ENCODE measurements at regions not wholly inside any gene's neighbourhood (a gene's known extent, or its start where the extent isn't known, plus 50 kb on each side); places are given as distances from the start of the nearest gene placed in this dataset.

DNA sequence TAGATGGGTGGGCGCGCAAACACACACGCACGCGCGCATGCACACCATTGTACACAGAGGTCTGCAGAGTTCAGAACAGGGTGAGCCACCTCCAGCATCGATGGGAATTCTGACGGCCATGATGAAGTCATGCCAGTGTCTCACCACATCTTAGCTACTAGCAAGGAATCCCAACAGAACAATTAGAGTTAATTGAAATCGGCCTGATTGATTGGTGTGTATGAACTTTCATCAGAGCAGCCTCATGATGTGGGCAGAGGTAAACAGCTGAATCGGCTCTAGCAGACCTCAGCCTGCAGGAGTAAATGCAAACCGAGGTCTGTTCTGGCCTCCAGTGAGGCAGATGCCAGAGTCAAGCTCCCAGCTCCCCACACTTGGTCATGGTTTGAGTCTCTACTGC is 200.6 kb downstream of the CBLN1 start:
- Mint-ChIP-seq H3K9me3 (ENCODE audit: low read depth) (peaks cover 9% of the 10 kb centered on the region), H3K36me3 (ENCODE audit: insufficient read depth) (no peaks in the 10 kb centered on the region), H3K4me3 (ENCODE audit: low read depth) (no peak overlapping the region), H3K27ac (no peak overlapping the region), H3K4me1 (ENCODE audit: low read depth) (no peaks in the 10 kb centered on the region), H3K27me3 (peaks cover 5% of the 10 kb centered on the region)
- no peak for DNase-seq (ENCODE audit: low spot score, unreplicated experiment)
- TF ChIP-seq, protein P1, sequence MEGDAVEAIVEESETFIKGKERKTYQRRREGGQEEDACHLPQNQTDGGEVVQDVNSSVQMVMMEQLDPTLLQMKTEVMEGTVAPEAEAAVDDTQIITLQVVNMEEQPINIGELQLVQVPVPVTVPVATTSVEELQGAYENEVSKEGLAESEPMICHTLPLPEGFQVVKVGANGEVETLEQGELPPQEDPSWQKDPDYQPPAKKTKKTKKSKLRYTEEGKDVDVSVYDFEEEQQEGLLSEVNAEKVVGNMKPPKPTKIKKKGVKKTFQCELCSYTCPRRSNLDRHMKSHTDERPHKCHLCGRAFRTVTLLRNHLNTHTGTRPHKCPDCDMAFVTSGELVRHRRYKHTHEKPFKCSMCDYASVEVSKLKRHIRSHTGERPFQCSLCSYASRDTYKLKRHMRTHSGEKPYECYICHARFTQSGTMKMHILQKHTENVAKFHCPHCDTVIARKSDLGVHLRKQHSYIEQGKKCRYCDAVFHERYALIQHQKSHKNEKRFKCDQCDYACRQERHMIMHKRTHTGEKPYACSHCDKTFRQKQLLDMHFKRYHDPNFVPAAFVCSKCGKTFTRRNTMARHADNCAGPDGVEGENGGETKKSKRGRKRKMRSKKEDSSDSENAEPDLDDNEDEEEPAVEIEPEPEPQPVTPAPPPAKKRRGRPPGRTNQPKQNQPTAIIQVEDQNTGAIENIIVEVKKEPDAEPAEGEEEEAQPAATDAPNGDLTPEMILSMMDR (IDR thresholded peaks at IDR 0.05; ENCODE audit: unreplicated experiment): no peak

DNA sequence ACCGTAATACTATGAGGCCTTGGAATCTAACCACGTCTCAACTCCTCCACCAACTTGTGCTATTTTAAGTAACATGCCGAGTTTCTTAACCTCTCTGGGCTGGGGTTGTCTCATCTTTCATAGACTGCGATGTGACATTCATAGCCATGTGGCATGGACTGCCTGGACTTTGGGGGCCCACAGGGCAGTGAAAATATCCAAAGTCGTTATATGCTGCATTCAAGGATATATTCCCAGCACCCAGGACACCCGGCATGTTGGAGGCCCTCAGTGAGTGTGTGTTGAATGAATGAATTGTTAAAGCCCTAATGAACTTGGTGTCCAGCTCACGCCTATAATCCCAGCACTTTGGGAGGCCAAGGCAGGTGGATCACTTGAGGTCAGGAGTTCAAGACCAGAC is 203.1 kb downstream of the CBLN1 start:
- Mint-ChIP-seq H3K36me3 (ENCODE audit: insufficient read depth) (no peaks in the 10 kb centered on the region), H3K27me3 (peaks cover 5% of the 10 kb centered on the region), H3K4me3 (ENCODE audit: low read depth) (no peak overlapping the region), H3K4me1 (ENCODE audit: low read depth) (no peaks in the 10 kb centered on the region), H3K9me3 (ENCODE audit: low read depth) (no peaks in the 10 kb centered on the region), H3K27ac (no peak overlapping the region)
- TF ChIP-seq, protein P1 (IDR thresholded peaks at IDR 0.05; ENCODE audit: unreplicated experiment): no peak
- DNase-seq (ENCODE audit: low spot score, unreplicated experiment): no peak

DNA sequence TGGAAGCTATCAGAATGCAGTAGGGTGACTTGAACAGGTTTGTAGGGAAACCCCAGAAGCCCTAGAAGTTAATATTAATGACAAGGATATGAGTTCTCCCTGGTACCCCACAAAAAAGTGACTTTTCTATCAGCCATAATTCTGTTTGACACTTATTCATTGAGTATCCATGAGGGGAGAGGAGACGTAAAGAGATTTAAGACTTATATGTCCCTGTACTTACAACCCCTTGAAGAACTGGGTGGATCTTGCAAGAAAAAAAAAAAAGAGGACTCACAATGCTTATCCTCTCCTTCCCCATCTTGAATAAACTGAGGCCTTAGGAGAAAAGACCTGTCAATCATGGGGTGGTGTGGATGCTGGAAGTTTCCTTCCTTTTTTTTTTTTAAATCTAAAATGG is 203.5 kb downstream of the CBLN1 start:
- no peak overlapping the region for H3K4me3 Mint-ChIP-seq (ENCODE audit: low read depth)
- no peaks in the 10 kb centered on the region for H3K36me3 Mint-ChIP-seq (ENCODE audit: insufficient read depth)
- DNase-seq (ENCODE audit: low spot score, unreplicated experiment): no peak
- no peak overlapping the region for H3K27ac Mint-ChIP-seq
- no peaks in the 10 kb centered on the region for H3K4me1 Mint-ChIP-seq (ENCODE audit: low read depth)
- H3K9me3 Mint-ChIP-seq (ENCODE audit: low read depth): no peaks in the 10 kb centered on the region
- H3K27me3 Mint-ChIP-seq: peaks cover 5% of the 10 kb centered on the region
- TF ChIP-seq, protein P1 (IDR thresholded peaks at IDR 0.05; ENCODE audit: unreplicated experiment): no peak

DNA sequence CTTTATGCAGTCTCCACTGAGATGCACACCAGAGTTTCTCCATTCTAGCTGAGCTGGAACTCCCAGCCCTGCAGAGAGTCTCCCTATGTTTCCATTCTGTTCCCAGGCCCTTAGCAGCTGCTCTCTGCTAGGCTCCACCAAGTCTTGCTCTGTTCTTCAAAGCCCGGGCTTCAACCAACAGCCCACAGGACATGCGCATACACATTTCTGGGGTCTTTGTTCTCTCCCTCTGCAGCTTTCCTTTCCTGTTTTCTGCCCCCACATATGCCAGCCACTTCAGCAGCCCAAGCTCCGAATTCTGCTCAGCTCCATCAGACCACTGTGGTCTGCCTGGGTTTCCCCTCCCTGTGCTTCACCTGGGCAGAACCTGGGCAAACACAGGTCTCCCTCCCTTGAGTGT is 205.9 kb downstream of the CBLN1 start:
- TF ChIP-seq, protein P1 (IDR thresholded peaks at IDR 0.05; ENCODE audit: unreplicated experiment): no peak
- H3K27ac Mint-ChIP-seq: no peak overlapping the region
- H3K4me1 Mint-ChIP-seq (ENCODE audit: low read depth): no peaks in the 10 kb centered on the region

DNA sequence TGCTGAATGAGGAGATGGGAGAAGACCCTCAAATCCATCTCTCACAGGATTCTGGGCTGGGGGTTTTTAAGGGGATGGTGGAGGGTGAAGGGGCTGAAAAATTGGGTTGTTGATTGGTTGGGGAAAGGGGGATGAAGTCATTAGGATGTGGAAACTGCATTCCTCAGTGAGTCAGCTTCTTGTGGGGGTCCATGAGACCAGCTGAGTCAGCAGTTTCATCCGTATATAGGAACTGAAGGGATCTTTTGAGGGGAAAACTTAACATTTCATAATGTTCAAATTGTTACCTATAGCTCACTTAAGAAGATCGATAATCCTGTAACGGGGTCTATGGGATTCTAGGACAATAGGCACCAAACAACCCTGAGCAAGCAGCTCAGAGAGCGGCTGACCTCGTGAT is 213.4 kb downstream of the CBLN1 start:
- no peaks in the 10 kb centered on the region for H3K4me1 Mint-ChIP-seq (ENCODE audit: low read depth)
- H3K27me3 Mint-ChIP-seq: peaks cover 9% of the 10 kb centered on the region
- peaks cover 4% of the 10 kb centered on the region for H3K9me3 Mint-ChIP-seq (ENCODE audit: low read depth)
- no peaks in the 10 kb centered on the region for H3K36me3 Mint-ChIP-seq (ENCODE audit: insufficient read depth)
- H3K4me3 Mint-ChIP-seq (ENCODE audit: low read depth): no peak overlapping the region
- DNase-seq (ENCODE audit: low spot score, unreplicated experiment): no peak
- H3K27ac Mint-ChIP-seq: no peak overlapping the region
- TF ChIP-seq, protein P1 (IDR thresholded peaks at IDR 0.05; ENCODE audit: unreplicated experiment): no peak

More for the DNA sequence above, 205.9 kb downstream of the CBLN1 start:
- no peak for DNase-seq (ENCODE audit: low spot score, unreplicated experiment)
- Mint-ChIP-seq H3K9me3 (ENCODE audit: low read depth) (no peaks in the 10 kb centered on the region), H3K4me3 (ENCODE audit: low read depth) (no peak overlapping the region), H3K36me3 (ENCODE audit: insufficient read depth) (no peaks in the 10 kb centered on the region), H3K27me3 (peaks cover 4% of the 10 kb centered on the region)

Data from progenitor cell of endocrine pancreas (in vitro differentiated cells).